ENCODE measurements at regions not wholly inside any gene's neighbourhood (a gene's known extent, or its start where the extent isn't known, plus 50 kb on each side); places are given as distances from the start of the nearest gene placed in this dataset.
"Not testable (repeated sequence)": the region's sequence is repeated elsewhere in the genome, so short reads cannot be mapped to it uniquely, and the experiment has no call there.

DNA sequence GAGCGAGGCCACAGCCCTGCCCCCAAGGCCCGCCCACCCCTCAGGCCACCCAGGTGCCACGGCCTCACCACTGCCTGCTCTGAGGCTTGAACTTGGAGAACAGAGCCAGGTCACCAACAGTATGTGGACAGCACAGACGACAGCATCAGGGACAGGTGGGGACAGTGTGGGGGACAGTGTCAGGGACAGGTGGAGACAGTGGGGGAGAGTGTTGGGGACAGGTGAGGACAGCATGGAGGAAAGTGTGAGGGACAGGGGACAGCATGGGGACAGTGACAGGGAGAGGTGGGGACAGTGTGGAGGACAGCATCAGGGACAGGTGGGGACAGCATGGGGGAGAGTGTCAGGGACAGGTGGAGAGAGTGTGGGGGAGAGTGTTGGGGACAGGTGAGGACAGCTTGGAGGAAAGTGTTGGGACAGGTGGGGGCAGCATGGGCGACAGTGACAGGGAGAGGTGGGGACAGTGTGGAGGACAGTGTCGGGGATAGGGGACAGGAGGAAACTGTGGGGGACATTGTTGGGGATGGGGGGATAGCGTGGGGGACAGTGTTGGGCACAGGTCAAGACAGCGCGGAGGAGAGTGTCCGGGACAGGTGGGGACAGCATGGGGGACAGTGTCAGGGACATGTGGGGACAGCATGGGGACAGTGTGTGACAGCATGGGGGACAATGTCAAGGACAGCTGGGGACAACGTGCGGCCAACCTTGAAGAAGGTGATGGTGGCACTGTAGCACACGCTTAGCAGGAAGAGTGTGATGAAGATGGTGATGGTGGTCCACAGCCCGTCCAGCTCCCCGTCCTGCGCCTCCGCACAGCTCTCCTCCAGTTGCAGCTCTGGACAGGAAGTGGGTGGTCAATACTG, 114.9 kb downstream of the TMEM121 start:
- DNase-seq: no peak

DNA sequence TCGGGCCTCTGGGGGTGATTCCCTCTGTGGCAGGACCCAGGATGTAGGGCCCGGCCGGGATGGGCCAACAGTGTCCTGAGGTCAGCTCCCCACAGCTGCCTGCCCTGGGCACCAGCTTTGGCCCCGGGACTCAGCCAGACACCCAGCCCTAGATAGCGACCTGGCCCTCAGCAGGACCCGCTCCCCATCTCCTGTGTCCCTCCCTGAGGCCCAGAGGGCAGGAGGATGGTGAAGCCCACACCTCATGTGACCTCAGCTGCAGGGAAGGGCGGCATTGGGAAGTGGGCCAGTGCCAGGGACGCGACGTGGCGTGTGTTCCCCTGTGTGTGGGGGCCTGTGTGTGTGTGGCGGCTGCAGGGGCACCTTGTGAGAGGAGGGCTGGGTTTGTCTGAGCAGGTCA, 115.6 kb downstream of the TMEM121 start:
- not testable (repeated sequence) for DNase-seq

DNA sequence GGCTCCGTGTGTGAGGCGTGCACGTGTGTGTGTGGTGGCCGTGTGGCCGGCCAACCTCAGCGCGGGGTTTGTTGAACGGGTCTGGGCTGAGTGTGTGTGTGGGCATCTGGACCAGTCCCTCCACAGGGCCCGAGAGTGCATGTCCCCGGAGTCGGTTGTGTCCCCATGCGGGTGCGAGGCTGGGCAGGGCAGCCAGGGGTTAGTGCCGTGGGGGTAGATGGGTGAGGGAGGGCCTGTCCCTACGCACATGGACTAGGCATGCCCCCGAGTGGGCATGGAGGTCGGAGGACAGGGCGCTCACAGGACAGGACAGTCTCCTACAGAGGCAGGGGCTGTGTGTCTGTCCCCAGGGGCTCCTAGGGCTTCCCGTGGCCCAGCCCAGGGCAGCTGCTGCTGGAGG, 116.1 kb downstream of the TMEM121 start:
- DNase-seq: not testable (repeated sequence)

DNA sequence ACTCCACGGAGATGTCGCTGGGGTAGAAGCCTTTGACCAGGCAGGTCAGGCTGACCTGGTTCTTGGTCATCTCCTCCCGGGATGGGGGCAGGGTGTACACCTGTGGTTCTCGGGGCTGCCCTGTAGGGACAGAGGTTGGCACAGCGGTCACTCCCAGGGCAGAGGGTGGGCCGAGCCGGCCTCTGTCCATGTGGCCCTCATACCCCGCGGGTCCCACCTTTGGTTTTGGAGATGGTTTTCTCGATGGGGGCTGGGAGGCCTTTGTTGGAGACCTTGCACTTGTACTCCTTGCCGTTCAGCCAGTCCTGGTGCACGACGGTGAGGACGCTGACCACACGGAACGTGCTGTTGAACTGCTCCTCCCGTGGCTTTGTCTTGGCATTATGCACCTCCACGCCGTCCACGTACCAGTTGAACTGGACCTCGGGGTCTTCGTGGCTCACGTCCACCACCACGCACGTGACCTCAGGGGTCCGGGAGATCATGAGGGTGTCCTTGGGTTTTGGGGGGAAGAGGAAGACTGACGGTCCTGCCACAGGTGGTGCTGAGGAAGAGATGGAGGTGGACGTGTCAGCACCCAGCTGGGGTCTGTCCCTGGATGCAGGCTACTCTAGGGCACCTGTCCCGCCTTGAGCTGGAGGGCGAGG, 117.1 kb downstream of the TMEM121 start:
- not testable (repeated sequence) for DNase-seq

DNA sequence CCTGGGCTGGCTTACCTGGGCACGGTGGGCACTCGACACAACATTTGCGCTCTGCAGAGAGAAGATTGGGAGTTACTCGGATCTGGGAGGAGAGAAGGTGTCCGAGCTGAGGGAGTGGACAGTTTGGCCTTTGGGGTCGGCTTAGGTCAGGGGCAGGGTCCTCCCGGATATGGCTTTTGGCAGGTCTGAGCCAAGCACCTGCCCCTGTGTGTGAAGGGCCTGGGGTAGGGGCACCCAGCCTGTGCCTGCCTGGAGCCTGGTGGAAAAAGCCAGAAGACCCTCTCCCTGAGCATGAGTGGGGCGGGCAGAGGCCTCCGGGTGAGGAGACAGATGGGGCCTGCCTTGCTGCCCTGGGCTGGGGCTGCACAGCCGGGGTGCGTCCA, 117.7 kb downstream of the TMEM121 start:
- DNase-seq: not testable (repeated sequence)

DNA sequence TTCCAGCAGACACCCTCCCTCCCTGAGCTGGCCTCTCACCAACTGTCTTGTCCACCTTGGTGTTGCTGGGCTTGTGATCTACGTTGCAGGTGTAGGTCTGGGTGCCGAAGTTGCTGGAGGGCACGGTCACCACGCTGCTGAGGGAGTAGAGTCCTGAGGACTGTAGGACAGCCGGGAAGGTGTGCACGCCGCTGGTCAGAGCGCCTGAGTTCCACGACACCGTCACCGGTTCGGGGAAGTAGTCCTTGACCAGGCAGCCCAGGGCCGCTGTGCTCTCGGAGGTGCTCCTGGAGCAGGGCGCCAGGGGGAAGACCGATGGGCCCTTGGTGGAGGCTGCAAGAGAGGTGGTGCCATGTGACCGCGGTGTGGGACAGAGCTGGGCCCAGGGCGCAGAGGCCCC, 118.1 kb downstream of the TMEM121 start:
- DNase-seq: not testable (repeated sequence)

DNA sequence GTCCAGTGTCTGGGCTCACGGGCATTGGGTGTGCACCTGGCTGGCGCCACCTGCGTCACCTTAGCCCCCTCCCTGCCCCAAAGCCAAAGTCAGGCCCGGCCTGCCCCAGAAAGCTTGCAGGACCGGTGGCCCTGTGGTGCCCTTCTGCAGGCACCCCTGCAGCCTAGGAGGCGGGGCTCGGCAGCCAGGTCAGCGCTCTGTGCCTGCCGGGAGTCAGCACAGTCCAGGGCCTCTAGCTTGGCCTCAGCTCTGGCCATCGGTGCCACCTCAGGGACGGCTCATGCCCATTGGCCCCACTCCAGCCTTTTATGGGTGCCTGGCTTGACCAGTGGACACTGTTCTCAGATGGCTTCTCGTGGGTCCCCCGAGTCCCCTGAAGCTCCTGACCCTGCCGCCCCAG, 118.5 kb downstream of the TMEM121 start:
- DNase-seq: not testable (repeated sequence)

DNA sequence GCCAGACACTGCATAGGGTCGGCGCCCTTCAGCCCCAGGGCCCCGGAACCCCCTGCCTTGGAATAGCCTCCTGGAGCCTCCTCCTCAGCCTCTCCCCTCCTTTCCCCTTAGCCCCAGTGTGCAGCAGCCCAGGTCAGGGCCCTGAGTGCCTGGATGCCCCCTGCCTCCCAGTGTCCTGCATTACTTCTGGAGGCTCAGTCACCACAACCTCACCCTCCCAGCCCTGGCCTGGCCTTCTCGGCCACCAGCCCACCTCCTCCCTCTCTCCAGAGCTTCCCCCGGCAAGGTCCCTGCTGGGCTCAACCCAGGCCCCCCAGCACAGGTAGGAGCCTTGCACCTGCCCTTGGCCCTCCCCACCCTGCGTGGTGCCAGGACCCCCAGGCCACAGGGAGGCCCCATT, 119.0 kb downstream of the TMEM121 start:
- not testable (repeated sequence) for DNase-seq

DNA sequence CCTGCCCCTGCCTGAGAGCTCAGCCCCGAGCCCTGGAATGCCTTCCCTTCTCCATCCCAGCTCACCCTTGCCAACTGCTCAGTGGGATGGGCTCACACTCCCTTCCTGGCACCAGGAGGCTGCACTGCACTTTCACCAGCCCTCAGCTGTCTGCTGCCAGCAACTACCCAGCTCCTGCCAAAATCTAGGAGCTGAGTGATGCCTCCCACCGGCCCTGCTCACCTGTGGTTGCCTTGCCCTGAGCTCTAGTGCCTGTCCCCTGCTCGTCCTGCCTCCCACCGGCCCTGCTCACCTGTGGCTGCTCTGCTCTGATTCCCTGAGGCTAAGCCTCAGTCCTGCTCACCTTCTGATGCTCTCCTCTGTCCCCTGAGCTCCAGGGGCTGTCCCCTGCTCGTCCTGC, 119.8 kb downstream of the TMEM121 start:
- no peak for DNase-seq

DNA sequence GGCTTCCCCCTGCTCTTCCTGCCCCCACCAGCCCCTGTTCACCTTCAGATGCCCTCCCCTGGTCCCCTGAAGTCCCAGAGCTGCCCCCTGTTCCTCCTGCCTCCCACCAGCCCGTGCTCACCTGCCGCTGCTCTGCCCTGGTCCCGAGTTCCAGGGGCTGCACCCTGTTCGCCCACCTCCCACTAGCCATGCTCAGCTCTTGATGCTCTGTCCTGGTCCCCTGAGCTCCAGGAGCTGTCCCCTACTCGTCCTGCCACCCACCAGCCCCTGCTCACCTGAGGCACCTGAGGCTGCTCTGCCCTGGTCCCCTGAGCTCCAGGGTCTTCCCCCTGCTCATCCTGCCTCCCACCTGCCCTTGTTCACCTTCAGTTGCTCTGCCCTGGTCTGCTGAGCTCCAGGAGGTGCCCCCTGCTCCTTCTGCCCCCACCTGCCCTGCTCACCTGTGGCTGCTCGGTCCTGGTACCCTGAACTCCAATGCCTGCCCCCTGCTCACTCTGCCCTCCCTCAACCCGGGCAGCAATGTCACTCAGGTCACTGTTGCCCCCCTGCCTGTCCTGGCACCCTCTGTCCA, 120.4 kb downstream of the TMEM121 start:
- not testable (repeated sequence) for DNase-seq

DNA sequence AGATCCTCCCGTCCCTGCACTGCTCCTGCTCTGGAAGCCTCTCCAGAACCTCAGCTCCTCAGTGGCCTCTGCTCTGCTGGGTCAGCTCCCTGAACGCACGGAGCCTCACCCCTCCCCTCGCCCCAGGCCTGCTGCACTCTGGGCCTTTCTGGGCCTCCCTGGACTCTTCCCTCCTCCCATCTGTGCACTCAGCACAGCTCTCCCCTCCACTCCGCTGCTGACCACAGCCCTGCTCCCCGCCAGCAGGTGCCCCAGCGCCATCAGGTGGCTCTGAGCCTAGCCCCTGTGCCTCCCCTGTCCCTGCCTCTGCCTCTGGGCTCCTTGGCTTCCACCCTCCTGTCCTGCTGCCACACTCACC, 121.0 kb downstream of the TMEM121 start:
- not testable (repeated sequence) for DNase-seq

DNA sequence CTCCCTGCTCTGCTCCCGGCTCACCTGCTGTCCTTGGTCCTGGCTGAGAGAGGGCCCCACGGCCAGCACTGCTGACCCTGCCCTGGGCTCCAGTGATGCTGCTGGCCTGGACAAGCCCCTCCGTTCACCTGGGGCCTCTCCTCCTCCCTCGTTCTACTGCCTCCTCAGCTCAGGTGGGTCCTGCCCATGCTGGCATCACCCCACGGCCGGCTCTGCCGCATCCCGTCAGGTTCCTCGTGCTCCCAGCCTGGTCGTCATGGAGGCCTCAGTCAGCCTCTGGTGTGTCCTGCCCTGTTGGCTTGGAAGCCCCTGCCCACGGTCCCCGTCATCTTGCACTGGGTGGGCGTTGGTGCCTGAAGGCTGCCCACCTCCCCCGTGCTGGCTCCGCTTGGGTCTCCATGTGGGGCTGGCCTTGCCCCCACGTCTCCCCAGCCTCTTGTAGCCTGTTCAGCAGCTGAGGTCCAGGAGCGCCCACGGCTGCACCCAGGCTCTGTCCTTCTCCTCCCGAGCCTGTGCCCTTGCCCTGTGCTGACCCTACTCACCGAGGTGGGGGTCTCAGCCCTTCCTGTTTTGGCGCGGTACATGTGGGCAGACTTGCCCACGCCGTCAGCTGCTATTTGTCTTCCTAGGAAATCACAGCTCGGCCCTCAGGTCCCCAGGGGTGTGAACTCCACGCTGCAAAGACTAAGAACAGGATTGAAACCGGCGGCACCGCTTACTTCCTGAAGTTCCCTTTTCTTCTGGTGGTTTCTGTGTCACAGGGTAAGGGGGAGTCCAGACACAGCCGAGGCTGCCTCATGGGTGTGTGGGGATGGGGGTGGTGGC, 121.6 kb downstream of the TMEM121 start:
- no peak for DNase-seq

DNA sequence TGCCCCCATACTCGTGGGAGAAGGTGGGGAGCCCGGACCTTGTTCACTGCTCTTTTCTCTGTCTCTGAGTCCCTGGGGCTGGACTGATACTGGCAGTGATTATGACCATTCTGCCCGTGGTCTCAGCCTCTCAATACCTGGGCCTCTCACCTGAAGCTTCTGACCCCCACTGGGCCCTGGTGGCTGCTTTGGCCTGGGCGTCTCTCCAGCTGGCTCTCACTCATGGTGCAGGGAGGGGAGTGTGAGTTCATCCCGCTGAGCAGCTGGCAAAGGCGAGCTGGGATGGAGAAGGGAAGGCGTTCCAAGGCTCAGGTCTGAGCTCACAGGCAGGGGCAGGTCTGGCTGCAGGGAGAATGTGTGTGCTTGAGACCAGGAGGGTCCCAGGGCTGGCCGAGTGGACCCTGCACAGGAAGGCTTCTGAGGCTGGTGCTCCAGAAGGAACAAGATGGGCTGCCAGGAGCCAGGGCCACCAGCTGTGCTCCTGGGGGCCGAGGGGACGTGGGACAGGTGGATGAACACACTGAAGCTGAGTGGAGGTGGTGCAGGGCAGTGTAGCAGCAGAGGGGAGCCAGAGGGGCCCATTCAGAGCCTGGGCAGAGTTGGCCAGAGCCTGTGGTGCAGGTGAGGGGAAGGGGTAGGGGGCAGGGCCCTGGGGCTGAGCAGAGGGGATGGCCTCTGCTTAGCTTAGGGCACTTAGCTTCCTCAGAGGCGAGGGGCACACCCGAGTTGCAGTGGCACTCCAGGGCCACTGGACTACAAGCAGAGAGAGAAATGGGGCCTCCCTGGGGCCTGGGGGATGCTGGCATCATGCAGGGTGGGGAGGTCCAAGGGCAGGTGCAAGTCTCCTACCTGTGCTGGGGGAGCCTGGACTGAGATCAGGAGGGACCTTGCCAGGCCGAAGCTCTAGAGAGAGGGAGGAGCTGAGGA, 122.5 kb downstream of the TMEM121 start:
- DNase-seq: not testable (repeated sequence)

DNA sequence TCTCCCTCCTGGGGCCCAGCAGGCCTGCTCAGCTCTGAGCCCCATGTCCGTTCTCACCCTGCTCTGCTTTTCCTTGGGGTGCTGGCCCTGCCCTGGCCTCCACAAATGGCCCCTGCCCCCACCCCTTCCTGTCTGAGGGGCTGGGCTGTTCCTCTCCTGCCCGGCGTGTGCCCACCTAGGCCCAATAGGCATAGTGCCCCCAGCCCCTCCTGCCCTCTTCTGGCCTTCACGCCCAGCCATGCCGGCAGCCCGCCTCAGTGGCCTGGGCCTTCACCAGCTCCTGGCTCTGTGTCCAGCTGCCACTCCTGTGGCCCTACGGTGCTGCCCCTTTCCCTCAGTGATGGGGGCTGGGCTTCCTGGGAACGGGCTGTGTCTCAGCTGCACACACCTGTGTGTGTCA, 125.9 kb downstream of the TMEM121 start:
- DNase-seq: not testable (repeated sequence)

DNA sequence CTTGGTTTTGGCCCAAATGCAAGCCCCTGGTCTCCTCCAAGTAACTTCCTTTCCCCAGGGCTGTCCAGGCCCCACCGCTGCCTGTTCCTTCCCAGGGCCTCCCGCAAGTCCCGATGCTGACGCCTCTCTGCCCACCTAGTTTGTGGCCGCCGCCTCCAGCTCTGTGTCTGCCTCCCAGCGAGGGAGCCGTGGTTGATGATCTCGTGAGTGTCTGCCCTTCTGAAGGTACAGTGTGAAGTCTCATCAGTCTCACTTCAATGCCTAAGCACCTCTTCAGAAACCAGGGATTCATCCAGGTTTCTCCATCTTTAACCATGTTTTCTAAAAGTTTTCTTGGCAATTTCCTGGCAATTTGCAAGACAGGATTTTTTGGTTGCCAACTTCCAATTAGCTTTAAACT, 127.5 kb downstream of the TMEM121 start:
- DNase-seq: not testable (repeated sequence)

DNA sequence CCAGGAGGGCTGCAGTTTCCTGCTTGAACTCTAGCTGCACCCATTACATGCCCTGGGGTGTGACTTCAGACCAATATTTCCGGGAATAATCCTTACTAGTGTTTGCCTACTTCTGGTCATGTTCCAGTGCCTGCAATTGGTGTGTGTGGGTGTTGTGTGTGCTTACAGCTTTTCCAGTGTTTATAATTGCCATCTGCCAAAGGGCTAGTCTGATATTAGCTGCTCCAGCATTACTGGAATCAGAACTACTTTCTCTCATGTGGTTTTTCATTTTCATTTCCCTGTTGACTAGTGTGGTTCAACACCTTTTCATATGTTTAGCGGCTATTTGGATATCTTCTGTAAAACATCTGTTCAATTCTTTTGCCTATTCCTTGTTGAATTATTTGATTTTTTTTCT, 132.9 kb downstream of the TMEM121 start:
- DNase-seq: not testable (repeated sequence)

DNA sequence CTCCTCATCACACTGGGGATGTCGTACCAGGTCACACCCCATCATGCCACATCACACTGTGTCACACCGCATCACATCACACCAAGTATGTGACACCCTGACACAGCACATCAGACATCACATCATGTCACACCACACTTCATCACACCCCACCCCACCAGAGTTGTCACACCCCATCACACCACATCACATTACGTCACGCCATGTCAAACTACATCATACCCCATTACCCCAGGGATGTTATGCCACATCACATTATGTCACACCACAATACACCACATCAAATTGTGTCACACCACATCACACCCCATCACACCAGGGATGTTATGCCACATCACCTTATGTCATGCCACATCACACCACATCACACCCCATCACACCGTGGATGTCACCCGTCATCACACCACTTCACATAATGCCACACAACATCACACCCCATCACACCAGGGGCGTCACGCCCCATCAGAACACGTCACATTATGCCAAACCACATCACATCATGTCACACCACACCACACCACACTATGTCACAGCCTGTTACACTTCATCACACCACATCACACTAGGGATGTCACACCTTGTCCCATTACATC, 133.6 kb downstream of the TMEM121 start:
- no peak for DNase-seq

DNA sequence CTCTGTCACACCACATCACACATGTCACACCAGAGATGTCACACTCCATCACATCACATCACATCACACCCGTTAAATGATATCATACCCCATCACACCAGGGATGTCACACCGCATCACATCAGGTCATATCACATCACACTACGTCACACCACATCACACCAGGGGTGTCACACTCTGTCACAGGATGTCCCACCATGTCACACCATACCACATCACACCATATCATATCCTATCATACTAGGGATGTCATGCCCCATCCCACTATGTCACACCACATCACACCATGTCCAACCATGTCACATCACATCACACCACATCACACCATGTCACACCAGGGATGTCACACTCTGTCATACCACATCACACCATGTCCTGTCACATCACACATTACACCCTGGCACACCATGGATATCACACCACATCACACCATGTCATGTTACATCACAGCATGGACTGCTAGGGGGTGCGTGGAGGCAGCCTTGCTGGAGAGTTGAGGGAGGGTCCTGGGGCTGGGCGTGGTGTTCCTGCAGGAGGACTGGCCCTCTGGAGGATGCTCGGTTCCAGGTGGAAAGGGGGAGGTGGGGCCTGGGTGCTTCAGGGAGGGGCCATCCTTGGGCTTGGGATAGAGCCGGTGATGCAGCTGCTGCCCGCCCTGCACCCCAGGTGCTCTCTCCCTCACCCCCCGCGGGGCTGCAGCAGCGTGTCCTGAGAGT, 134.6 kb downstream of the TMEM121 start:
- DNase-seq: no peak

DNA sequence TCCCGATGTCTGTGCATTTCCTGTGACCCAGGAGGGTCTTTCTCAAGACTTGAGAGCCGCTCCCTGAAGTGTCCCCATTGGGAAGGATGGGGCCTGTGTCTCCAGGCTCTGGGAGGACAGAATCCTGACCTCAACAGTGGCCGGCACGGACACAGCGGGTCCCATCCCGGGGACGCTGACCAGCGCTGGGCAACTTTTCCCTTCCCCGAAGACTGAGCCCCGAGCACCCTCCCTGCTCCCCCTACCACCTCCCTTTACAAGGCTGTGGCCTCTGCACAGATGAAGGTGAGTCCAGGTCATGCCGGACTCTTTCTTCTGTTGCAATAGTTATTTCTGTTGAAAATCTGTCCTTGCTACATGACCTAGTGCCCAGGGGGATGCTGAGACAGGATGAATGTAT, 135.7 kb downstream of the TMEM121 start:
- not testable (repeated sequence) for DNase-seq

DNA sequence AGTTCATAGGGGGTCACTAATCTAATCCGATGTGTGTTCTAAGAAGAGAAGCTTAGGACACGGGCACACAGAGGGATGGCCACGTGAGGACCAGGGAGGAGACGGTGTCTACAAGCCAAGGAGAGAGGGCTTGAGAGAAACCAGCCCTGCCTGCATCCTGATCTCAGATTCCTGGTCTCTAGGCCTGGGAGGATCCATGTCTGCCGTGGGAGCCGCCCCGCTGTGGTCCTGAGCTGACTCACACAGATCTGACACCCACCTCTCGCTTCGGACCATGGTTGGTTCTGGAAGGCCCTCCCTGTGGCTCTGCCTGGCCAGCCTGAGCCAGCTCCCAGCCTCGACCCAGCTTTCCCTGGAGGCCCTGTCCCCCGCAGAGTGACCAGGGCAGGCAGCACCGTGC, 136.2 kb downstream of the TMEM121 start:
- not testable (repeated sequence) for DNase-seq

DNA sequence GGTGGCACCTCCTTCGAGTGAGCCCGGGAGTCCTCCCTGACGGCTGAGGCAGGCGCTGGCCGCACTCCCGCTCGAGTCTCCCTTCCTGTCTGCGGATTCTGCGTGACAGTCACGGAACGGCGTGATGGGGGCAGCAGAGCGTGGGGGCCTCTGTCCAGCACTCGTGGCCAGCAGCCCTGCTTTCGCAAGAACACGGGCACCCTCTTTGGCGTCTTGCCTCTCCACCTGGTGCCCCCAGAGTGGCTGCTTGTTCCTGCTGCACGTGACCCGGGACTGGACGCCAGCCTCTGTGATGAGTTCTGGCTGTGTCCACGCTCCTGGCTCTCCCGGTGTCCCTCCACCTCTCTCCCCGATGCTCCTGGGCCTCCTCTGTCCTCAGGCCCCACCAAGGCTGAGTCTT, 136.9 kb downstream of the TMEM121 start:
- DNase-seq: not testable (repeated sequence)

Measured in right hindlimb (tissue), 1 donor.